H9 (cell line): ENCODE measurements at regions not wholly inside any gene's neighbourhood (a gene's known extent, or its start where the extent isn't known, plus 50 kb on each side); places are given as distances from the start of the nearest gene placed in this dataset.

ENCODE experiments used
- DNase-seq: peaks from one replicate; pipeline ENCODE4 v3.0.0-alpha.2; 2017
- H2AFZ ChIP-seq: one replicate; pipeline ENCODE4 v1.6.1; 2013; ENCODE audit warnings: mild to moderate bottlenecking, low read length, control low read depth, moderate library complexity
- H2AK5ac ChIP-seq: 2 replicates; pipeline ENCODE4 v1.6.1; 2013; ENCODE audit warnings: low read length, control low read depth, mixed read lengths; ENCODE audit not compliant: insufficient read length
- H2BK120ac ChIP-seq: one replicate; pipeline ENCODE4 v1.6.1; 2013; ENCODE audit warnings: low read depth, mild to moderate bottlenecking, low read length, control low read depth, inconsistent platforms; ENCODE audit not compliant: poor library complexity, severe bottlenecking
- H2BK12ac ChIP-seq: 2 replicates; pipeline ENCODE4 v1.6.1; 2013; ENCODE audit warnings: low read length, control low read depth, mixed read lengths, low read depth; ENCODE audit not compliant: insufficient read length
- H2BK15ac ChIP-seq: 2 replicates; pipeline ENCODE4 v1.6.1; 2013; ENCODE audit warnings: low read depth, low read length, control low read depth
- H2BK20ac ChIP-seq: one replicate; pipeline ENCODE4 v1.6.1; 2013; ENCODE audit warnings: low read depth, mild to moderate bottlenecking, low read length, control low read depth, inconsistent platforms; ENCODE audit not compliant: poor library complexity, severe bottlenecking
- H2BK5ac ChIP-seq: 2 replicates; pipeline ENCODE4 v1.6.1; 2013; ENCODE audit warnings: low read length, control low read depth, mixed read lengths; ENCODE audit not compliant: insufficient read length
- H3K14ac ChIP-seq: 2 replicates; pipeline ENCODE4 v1.6.1; 2013; ENCODE audit warnings: low read length, control low read depth; ENCODE audit not compliant: insufficient read depth
- H3K18ac ChIP-seq: 2 replicates; pipeline ENCODE4 v1.6.1; 2013; ENCODE audit warnings: low read depth, mild to moderate bottlenecking, mixed read lengths, low read length, control low read depth; ENCODE audit not compliant: insufficient read length
- H3K23ac ChIP-seq: 2 replicates; pipeline ENCODE4 v1.6.1; 2013; ENCODE audit warnings: low read length, control low read depth, mixed read lengths, low read depth; ENCODE audit not compliant: insufficient read length
- H3K23me2 ChIP-seq: 2 replicates; pipeline ENCODE4 v1.6.1; 2013; ENCODE audit warnings: low read depth, mild to moderate bottlenecking, mixed read lengths, low read length, control low read depth; ENCODE audit not compliant: insufficient read length, poor library complexity, severe bottlenecking
- H3K27ac ChIP-seq: 2 replicates; pipeline ENCODE4 v1.5.1; 2013; ENCODE audit warnings: low read length, control low read depth, mixed read lengths, low read depth; ENCODE audit not compliant: insufficient read length
- H3K27me3 ChIP-seq: 2 replicates; pipeline ENCODE4 v1.6.1; 2013; ENCODE audit warnings: low read length, control low read depth, inconsistent platforms; ENCODE audit not compliant: insufficient read depth
- H3K4ac ChIP-seq: 2 replicates; pipeline ENCODE4 v1.6.1; 2013; ENCODE audit warnings: low read depth, mild to moderate bottlenecking, control low read depth, inconsistent platforms, low read length, moderate library complexity
- H3K4me1 ChIP-seq: 2 replicates; pipeline ENCODE4 v1.6.1; 2013; ENCODE audit warnings: low read length, control low read depth, inconsistent platforms; ENCODE audit not compliant: insufficient read depth
- H3K4me2 ChIP-seq: 2 replicates; pipeline ENCODE4 v1.6.1; 2013; ENCODE audit warnings: low read length, control low read depth, mixed read lengths; ENCODE audit not compliant: insufficient read length, insufficient read depth
- H3K56ac ChIP-seq: 2 replicates; pipeline ENCODE4 v1.6.1; 2013; ENCODE audit warnings: low read depth, mild to moderate bottlenecking, mixed read lengths, low read length, control low read depth; ENCODE audit not compliant: insufficient read length
- H3K79me1 ChIP-seq: 2 replicates; pipeline ENCODE4 v1.6.1; 2013; ENCODE audit warnings: low read depth, mild to moderate bottlenecking, moderate library complexity, low read length, control low read depth, inconsistent platforms; ENCODE audit not compliant: insufficient read depth, poor library complexity, severe bottlenecking
- H3K79me2 ChIP-seq: 2 replicates; pipeline ENCODE4 v1.6.1; 2013; ENCODE audit warnings: low read length, control low read depth, inconsistent platforms; ENCODE audit not compliant: insufficient read depth
- H3K9ac ChIP-seq: 2 replicates; pipeline ENCODE4 v1.6.1; 2013; ENCODE audit warnings: low read length, control low read depth, mixed read lengths; ENCODE audit not compliant: insufficient read length; ENCODE audit errors: extremely low read depth
- H3K9me3 ChIP-seq: one replicate; pipeline ENCODE4 v1.6.1; 2013; ENCODE audit warnings: low read depth, low read length, inconsistent platforms; ENCODE audit not compliant: control insufficient read depth
- H3T11ph ChIP-seq: one replicate; pipeline ENCODE4 v1.6.1; 2013; ENCODE audit warnings: mild to moderate bottlenecking, low read length, control low read depth, inconsistent platforms
- H4K20me1 ChIP-seq: one replicate; pipeline ENCODE4 v1.6.1; 2013; ENCODE audit not compliant: control insufficient read depth, insufficient read length, insufficient read depth
- H4K5ac ChIP-seq: 2 replicates; pipeline ENCODE4 v1.6.1; 2013; ENCODE audit warnings: low read depth, mild to moderate bottlenecking, mixed read lengths, low read length, control low read depth; ENCODE audit not compliant: insufficient read length
- H4K8ac ChIP-seq: replicated peaks from 2 replicates; pipeline ENCODE4 v1.6.1; 2013; ENCODE audit warnings: low read length, control low read depth, mixed read lengths, low read depth; ENCODE audit not compliant: insufficient read length
- H4K91ac ChIP-seq: 2 replicates; pipeline ENCODE4 v1.6.1; 2013; ENCODE audit warnings: low read depth, mild to moderate bottlenecking, moderate library complexity, mixed read lengths, low read length, control low read depth; ENCODE audit not compliant: insufficient read length
- H3K27ac Mint-ChIP-seq, 3 experiments: 2 replicates in 2 of 3; 3 replicates in 1 of 3; pipeline ENCODE4 v1.8.0; 2020 to 2021; ENCODE audit warnings: mixed read lengths in 3 of 3, mild to moderate bottlenecking in 1 of 3, moderate library complexity in 1 of 3
- H3K27me3 Mint-ChIP-seq: 2 replicates; pipeline ENCODE4 v1.8.0; 2021; ENCODE audit warnings: low read depth, mild to moderate bottlenecking, moderate library complexity, mixed read lengths
- H3K36me3 Mint-ChIP-seq, 3 experiments: 2 replicates in 2 of 3; 3 replicates in 1 of 3; pipeline ENCODE4 v1.8.0; 2020 to 2021; ENCODE audit warnings: low read depth in 3 of 3, mixed read lengths in 3 of 3; ENCODE audit not compliant: insufficient read depth in 1 of 3
- H3K4me1 Mint-ChIP-seq, 2 experiments: 2 replicates each; pipeline ENCODE4 v1.8.0; 2020; ENCODE audit warnings: mixed read lengths in 2 of 2
- H3K4me3 Mint-ChIP-seq, 2 experiments: 2 replicates in 1 of 2; 3 replicates in 1 of 2; pipeline ENCODE4 v1.8.0; 2020 to 2021; ENCODE audit warnings: mild to moderate bottlenecking in 2 of 2, mixed read lengths in 2 of 2, moderate library complexity in 1 of 2
- H3K9me3 Mint-ChIP-seq, 2 experiments: 2 replicates in 1 of 2; 3 replicates in 1 of 2; pipeline ENCODE4 v1.8.0; 2020; ENCODE audit warnings: mild to moderate bottlenecking in 2 of 2, mixed read lengths in 2 of 2, moderate library complexity in 1 of 2
- CTCF ChIP-seq: fragments of 200-600 bp; sonication (generic); conservative IDR thresholded peaks from 3 replicates; pipeline ENCODE4 v1.8.0; 2021; ENCODE audit warnings: antibody characterized with exemption, mild to moderate bottlenecking
- WGBS: extraction: QIAGEN DNeasy Blood & Tissue Kit; methylation state at CpG from one replicate; pipeline ENCODE4 v1.1.7; 2013; ENCODE audit warnings: missing lambda C conversion rate, low lambda C conversion rate, mixed read lengths; ENCODE audit not compliant: insufficient read length; ENCODE audit errors: extremely low coverage; 5-methylcytosine and 5-hydroxymethylcytosine counted together

DNA sequence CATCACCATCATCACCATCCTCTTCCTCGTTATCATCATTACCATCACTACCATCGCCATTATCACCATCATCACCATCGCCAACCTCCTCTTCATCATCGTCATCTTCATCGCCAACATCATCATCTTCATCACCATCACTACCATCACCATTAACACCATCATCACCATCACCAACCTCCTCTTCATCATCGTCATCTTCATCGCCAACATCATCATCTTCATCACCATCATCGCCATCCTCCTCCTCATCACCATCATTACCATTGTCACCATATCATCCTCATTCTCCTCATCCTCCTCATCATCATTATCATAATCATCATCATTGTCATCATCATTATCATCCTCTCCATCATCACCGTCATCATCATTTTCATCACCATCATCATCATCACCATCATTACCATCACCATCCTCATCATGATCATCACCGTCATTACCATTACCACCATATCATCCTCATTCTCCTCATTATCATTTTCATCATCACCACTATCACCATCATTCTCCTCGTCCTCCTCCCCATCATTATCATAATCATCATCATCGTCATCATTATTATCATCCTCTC is 1498.7 kb downstream of the TBC1D22A start:
- no peak overlapping the region for H3K18ac ChIP-seq
- no peak overlapping the region for H3K56ac ChIP-seq
- Mint-ChIP-seq H3K36me3 (peaks cover 0 to 1% (median 0%) of the 10 kb centered on the region in 3 experiments; a peak in 1 of 7 replicates), H3K27me3 (peaks cover 8% of the 10 kb centered on the region), H3K9me3 (peaks cover 0 to 8% of the 10 kb centered on the region in 2 experiments; a peak in 1 of 5 replicates), H3K27ac (no peak overlapping the region), H3K4me3 (no peak overlapping the region), H3K4me1 (peaks cover 0 to 8% of the 10 kb centered on the region in 2 experiments; a peak in 3 of 4 replicates)
- H3K14ac ChIP-seq, result no peak overlapping the region
- H3K4me1 ChIP-seq, result no peaks in the 10 kb centered on the region
- no peak overlapping the region for H3K4me2 ChIP-seq
- H2BK20ac ChIP-seq, result no peak overlapping the region
- no peaks in the 10 kb centered on the region for H3K23me2 ChIP-seq
- 100% methylated on average over 12 of the region's 12 CpGs for WGBS
- no peaks in the 10 kb centered on the region for H3K27me3 ChIP-seq
- H2BK12ac ChIP-seq, result no peak overlapping the region
- H4K8ac ChIP-seq, result no peak overlapping the region
- no peak for DNase-seq
- H3K79me1 ChIP-seq, result no peaks in the 10 kb centered on the region
- H3K79me2 ChIP-seq, result no peaks in the 10 kb centered on the region
- no peak overlapping the region for H2AFZ ChIP-seq
- H4K5ac ChIP-seq, result no peak overlapping the region
- no peak overlapping the region for H4K91ac ChIP-seq
- H2BK120ac ChIP-seq, result no peak overlapping the region
- no peak overlapping the region for H3K4ac ChIP-seq
- H2AK5ac ChIP-seq, result no peak overlapping the region
- H3T11ph ChIP-seq, result no peak overlapping the region
- H2BK5ac ChIP-seq, result no peak overlapping the region
- H4K20me1 ChIP-seq, result no peaks in the 10 kb centered on the region
- TF ChIP-seq CTCF, result no peak
- H3K23ac ChIP-seq, result no peak overlapping the region
- no peak overlapping the region for H3K27ac ChIP-seq
- no peak overlapping the region for H3K9ac ChIP-seq
- H2BK15ac ChIP-seq, result no peak overlapping the region
- no peaks in the 10 kb centered on the region for H3K9me3 ChIP-seq
